Suprapubic skin (tissue), 3 donors: ENCODE measurements at regions not wholly inside any gene's neighbourhood (a gene's known extent, or its start where the extent isn't known, plus 50 kb on each side); places are given as distances from the start of the nearest gene placed in this dataset.

Source experiments
- EP300 ChIP-seq: sonication (generic); formaldehyde crosslinking; IDR thresholded peaks from one replicate; pipeline ENCODE4 v1.6.1; 2017; ENCODE audit warnings: antibody characterized with exemption
- TF ChIP-seq, protein P1 (sequence below), 2 donors: fragments of 200-600 bp in 1 of 2; fragments of 450-650 bp in 1 of 2; sonication (generic) in 1 of 2; IDR thresholded peaks; one replicate each; pipeline ENCODE4 v1.5.1; 2016 to 2019; ENCODE audit warnings: antibody characterized with exemption in 2 of 2, mild to moderate bottlenecking in 1 of 2, moderate library complexity in 1 of 2

GRCh38 chr18:67200665-67201064 lies 315.9 kb downstream of the DSEL start:
- TF ChIP-seq, protein P1, sequence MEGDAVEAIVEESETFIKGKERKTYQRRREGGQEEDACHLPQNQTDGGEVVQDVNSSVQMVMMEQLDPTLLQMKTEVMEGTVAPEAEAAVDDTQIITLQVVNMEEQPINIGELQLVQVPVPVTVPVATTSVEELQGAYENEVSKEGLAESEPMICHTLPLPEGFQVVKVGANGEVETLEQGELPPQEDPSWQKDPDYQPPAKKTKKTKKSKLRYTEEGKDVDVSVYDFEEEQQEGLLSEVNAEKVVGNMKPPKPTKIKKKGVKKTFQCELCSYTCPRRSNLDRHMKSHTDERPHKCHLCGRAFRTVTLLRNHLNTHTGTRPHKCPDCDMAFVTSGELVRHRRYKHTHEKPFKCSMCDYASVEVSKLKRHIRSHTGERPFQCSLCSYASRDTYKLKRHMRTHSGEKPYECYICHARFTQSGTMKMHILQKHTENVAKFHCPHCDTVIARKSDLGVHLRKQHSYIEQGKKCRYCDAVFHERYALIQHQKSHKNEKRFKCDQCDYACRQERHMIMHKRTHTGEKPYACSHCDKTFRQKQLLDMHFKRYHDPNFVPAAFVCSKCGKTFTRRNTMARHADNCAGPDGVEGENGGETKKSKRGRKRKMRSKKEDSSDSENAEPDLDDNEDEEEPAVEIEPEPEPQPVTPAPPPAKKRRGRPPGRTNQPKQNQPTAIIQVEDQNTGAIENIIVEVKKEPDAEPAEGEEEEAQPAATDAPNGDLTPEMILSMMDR (IDR thresholded peaks at IDR 0.05) = no peak
- TF ChIP-seq EP300 = no peak
